GM19023 (cell line): ENCODE measurements at regions not wholly inside any gene's neighbourhood (a gene's known extent, or its start where the extent isn't known, plus 50 kb on each side); places are given as distances from the start of the nearest gene placed in this dataset.

Experiments used
- ATAC-seq: cut with Tn5 transposase; IDR thresholded peaks from one replicate; pipeline ENCODE4 v1.9.1; 2021; ENCODE audit warnings: mild to moderate bottlenecking, moderate library complexity; ENCODE audit not compliant: unreplicated experiment

DNA sequence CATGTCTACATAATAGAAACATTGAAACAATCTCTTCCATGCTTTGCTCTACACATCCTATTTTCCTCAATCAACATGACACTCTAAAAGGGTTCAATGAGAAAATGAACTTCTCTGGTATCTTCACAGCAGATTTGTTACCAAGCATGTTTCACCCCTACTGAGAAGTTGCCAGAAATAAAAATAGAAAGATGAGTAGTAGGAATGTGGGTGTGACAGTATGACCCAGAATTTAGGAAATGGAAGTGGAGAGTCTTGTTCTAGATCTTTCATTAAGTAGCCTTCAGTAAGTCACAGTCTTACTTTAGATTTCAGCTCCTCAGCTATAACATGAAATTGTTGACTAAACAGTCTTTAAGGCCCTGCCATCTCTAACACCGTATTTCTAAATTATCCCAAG is 581.8 kb downstream of the EFNA5 start:
- ATAC-seq: no peak

DNA sequence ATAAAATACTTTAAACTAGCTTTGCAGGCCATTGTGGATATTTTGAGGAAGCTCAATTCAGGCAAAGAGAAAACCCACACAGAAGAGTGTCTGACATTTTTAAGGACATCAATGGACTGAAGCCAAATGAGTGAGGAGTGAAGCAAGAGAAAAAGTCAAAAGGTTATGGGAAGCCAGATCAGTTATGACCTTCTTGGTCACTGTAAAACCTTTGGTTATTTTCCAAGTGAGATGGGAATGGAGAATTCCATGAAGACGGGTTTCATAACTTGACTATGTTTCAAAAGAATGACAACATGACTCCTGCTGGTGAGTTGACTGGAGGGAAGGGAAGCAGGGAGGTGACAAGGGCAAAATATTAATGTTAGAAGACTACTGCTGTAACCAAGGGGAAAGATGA is 585.2 kb downstream of the EFNA5 start:
- ATAC-seq: no peak

DNA sequence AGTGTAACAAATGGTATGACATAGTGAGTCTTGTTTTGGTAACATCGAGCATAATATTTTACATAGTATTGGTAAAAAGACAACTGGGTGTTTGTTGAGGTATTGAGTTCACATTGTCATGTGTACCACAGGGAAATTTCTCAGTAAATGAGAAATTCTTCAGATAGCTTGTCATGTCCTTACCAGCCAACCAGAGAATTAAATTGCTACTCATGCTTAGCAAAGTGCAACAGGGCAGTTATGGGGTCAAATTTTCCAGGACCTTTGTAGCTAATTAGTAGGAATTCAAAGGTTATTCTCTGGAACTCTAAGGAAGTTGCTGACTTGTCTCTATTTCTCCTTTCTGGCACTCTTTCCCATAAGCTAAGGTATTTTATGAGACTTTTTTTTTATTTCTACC is 595.7 kb downstream of the EFNA5 start:
- ATAC-seq: no peak

DNA sequence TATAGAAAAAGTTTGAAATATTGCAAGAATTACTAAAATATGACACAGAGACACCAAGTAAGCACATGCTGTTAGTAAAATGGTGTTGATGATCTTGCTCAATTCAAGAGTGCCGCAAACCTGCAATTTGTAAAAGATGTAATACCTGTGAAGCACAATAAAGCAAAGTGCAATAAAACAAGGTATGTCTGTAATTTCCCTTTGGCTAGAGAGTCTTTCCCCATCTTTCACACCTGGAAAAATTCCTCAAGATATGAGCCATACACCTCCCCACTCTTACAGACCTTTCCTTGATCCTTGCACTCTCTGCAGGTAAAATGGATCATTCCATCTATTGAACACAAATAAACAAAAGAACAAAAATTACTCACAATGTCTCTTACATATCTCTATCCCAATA is 597.8 kb downstream of the EFNA5 start:
- ATAC-seq: no peak

DNA sequence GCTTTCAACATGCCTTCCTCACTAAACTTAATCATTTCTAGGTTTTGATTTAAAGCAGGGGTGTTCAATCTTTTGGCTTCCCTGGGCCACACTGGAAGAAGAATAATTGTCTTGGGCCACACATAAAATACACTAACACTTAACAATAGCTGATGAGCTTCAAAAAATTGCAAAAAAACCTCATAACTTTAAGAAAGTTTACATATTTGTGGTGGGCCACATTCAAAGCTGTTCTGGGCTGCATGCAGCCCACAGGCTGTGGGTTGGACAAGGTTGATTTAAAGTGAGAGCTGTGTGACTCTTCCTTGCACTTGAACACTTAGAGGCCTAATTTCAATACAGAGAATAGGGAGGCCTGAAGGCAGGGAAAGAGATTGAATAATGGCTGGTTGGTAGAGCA is 598.3 kb downstream of the EFNA5 start:
- ATAC-seq: no peak

DNA sequence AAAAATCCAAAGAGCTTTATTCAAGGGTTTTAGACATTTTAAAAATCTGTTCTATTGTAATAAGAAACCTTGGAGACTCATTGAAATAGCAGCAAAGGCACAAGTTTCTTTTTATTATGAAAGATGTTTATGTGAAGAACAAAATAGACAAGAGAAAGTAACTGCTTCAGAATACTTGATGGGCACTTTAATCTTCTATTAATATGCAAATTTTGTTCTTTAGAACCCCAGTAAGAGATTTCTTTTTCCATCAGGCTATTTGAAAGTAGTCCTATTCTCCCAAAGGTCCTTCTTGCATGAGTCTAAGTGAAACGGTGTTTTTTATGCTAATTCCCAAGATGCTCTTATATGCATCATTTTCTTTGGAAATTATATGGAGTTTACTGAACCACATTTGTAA is 602.0 kb downstream of the EFNA5 start:
- no peak for ATAC-seq

DNA sequence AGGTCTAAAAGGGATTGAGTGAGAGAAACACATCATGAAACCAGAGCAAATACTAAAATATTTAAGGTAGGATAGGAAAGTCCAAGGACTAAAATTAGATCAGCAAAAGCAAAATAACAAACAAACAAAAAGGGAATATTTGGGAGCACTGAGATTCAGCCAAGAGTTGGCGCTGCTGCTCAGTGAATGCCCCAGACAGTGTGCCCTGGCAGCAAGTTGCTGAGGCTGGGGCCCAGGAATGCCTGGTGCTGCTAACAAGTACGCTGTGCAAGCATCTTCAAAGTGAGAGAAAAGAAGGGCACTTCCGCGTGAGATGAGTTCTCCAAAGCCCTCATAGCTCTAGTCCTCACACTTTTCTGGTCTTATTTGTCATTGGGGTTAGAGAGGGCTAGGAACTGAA is 603.3 kb downstream of the EFNA5 start:
- no peak for ATAC-seq

DNA sequence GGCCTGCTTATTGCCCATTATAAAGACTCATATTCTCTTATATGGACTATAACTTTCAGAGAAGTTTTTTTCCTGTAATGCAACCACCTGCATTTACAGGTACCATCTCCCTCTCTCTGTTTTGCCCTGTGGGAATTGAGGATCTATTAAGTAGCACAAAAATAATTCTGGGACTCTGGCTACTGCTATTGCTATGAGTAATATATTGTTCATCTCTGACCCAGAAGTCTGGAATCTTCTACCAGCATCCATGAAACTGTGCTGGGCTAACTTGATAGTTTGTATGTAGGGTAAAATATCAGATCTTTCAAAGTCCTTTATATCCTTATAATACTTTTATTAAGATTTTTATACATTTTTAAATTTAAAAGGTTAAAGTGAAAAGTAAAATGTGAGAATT is 607.2 kb downstream of the EFNA5 start:
- no peak for ATAC-seq

DNA sequence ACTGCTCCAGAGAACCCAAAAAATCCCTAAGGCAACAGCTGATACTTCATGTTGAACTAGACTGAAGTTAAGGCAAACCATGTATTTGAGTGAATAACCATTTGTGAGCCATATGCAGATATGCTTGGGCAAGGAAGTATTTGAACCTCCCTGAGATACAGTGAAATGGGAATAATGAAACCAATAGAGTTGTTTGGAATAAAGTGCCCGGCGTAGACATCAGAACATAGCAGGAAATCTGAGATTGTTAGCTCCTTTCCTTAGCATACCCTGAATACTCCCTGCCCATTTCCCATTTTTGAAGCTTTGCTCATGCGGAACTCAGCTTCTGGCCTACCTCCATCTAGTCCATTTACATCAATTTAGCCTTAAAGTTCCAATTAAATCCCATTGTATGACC is 611.9 kb downstream of the EFNA5 start:
- no peak for ATAC-seq

DNA sequence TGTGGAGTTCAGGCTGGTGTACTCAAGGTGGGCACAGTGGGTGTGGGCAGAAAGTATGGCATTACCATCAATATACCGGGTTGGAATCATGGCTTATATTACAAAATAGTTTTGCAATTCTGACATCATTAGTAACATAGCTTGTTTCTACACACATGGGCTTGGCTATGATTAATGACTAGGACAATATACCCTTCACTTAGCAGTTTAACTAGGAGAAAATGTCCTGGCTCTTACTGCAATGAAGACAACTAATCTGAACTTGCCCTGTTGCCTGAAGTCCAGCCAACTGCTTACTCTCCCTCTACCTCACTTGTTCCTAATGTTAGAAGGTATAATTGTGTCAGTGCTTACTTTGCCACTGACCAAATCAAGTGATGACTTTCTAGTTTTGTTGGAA is 612.5 kb downstream of the EFNA5 start:
- ATAC-seq: no peak

DNA sequence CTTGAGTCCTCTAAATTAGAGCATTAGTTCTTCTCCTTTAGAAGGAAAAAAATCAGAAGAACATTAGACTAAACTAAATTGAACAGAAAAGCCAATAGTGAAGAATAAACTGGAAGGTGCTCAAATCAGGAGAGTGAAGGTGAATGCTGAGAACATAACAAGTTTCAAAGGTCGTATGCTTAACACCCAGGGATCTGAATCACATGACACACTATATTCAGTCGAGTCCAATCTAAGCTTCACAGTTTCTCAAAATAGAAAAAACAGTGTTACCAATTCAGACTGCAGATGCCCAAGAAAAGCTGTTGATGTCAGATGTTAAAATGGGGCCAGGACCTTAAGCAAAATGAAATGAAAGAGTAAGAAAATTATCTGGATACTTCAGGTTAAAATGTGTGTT is 614.5 kb downstream of the EFNA5 start:
- ATAC-seq: no peak

DNA sequence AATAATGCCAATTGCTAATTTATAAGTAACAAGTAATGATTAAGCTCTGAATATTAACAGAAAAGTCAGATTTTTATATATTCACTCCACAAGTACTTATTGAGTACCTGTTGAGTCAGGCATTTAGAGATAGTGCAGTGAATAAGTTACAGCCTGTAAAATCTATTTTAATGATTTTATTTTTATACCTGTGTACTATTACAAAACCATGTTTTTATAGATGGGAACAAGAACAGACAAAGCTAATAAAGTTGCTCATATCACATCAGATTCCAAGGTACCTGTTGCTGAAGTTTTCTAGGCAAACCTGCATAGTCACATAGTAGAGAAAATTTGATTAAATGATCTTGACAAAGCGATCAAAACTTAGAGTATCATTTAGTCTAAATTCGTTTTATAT is 623.7 kb downstream of the EFNA5 start:
- no peak for ATAC-seq

DNA sequence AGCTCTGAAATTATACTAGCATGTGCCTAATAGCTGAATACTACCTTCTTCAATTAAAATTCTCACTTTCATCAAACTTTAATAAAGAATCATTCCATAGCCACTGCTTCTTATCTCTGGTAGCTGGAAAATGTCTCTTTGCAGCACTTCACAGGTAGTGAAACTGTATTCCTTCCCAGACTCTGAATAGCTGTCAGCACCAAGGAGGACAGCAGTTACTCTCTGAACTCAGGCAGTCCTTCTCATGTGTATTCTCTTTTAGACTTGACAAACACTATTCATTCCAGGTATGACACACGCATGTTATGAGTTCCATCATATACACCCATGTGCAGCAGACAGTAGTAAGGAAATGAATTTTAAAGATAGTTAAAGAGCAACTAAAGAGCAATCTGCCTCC is 627.1 kb downstream of the EFNA5 start:
- ATAC-seq: no peak

DNA sequence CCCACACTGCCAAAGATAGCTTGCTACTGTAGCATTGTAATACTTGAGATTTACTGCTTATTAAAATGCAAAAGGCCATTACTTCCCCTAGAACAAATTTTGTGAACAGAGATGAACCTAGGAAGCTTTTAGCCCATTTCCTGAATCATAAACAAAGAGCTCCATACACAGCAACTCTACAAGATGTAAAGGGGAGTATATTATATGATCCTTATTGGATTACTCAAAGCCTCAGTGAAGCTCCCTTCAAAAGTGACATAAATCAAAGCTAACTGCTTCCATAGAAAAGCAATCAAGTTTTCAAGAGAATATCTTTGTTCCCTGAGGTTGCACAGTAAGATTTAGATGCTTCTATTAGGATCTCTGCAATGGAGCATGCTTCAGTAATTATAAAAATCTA is 629.8 kb downstream of the EFNA5 start:
- no peak for ATAC-seq

DNA sequence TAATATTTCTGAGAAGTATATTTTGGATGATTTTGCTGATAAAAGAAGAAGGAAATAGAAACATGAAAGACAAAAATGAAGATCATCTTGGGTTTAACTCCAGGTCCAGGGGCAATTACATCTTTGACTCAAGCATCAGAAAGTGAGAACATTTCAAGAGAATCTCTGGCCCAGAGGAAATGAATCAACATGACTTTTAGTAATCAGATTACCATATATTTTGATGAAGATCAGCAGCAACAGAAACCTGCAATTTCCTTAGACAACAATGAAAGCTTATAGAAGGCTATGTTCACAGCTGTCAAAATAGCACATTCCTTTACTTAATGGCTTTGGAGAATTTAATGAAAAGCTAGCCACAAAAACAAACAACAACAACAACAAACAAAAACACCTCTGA is 638.1 kb downstream of the EFNA5 start:
- ATAC-seq: no peak

DNA sequence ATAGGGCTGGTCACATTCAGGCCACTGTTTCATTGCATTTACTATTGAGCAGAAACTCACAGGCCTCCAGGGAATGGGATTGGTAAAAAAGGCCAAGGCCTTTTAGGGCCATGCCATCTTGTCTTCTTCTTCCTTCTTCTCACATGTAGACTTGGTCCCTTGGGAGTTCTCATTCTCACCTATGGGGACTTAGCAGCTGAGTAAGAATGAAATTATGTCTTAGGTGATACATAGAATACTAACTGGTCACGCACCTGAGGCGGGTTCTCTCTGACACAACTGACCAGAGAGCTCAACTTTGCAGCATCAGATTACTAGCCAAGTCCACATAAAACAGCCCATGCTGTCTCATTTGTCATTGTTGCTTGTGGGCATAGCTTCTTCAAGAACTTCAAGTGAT is 641.8 kb downstream of the EFNA5 start:
- no peak for ATAC-seq

DNA sequence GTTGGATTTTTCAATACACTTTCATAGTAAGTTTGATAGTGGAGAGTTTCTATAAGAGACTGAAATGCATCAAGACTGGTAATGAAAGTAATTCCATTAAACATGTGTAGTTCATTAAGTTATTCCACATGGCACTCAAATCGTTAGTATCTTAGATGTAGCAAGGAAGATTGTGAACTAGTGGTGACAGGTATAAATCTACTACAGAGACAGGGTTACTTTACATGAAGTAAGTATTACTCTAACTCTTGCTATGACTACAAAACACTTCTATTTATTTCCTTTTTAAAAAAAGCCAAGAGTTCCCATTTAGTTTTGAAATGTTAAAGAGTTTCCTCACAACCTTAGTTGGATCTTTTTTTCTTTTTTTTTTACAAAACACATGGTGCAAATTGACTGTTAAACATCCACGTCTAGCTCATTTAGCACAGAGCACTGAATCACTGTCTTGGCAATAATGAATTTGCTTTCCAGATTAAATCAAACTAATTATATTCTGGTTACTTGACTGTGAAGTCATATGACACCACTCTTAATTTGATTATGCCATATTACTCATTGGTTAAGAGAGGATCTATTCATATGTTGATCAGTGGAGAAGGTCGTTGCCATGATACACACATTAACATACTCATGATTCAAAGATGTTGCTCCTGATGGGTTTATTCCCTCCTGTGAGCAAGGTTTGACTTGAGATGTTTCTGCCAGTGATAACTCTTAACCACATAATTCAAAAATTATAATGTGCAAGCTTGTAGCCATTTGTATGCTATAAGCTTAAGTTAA is 644.8 kb downstream of the EFNA5 start:
- no peak for ATAC-seq

DNA sequence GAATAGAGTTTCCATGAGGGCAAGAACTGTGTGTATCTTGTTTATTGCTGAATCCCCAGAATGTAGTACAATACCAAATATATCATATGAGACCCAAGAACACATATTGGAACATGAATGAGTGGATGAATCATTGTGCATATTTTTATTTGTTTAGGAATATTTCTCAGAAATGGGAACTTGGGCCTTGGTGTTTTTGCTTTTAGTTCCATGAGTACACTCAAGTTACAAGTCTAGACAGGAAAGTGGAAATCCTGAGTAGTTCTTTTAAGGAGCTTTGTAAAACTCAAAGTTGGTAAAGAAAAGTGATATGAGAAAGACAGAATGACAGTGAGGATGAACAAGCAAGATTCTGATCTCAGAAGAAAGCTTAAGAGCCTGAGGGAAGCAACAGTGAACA is 647.0 kb downstream of the EFNA5 start:
- no peak for ATAC-seq

DNA sequence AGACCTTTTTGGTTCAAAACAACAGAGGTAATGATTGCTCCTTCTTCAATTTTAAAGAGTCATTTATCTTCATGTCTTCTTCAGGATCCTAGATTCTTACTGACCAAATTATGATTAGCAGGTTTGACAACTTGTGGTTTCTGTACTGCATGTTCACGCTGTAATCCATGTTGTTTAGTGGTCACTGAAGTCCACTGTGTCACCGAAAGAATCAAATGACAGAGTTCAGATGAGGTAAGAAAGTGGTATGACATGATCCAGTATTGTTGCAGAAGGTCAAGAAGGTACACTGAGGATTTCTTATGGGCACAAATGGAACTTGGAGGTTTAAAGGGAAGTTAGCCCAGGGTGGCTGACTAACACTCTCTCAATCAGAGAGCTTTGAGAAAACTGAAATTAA is 649.2 kb downstream of the EFNA5 start:
- no peak for ATAC-seq

DNA sequence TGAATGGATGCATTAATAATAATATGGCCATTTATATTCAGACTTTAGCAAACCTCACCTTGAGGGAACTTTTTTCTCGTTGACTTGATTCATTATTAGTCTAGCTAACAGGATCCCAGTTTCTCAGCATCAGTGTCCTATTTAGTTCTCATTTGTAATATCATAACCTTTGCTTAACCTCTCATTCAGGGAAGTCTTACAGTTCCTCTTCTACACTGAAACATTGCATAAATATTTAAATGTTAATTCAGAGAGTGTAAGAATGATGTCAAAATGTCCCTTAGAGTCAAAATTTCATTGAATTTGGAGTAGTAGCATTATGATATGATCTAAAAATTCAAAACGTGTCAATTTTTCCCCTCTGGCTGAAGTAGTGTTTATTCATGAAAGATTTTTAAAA is 650.1 kb downstream of the EFNA5 start:
- no peak for ATAC-seq

DNA sequence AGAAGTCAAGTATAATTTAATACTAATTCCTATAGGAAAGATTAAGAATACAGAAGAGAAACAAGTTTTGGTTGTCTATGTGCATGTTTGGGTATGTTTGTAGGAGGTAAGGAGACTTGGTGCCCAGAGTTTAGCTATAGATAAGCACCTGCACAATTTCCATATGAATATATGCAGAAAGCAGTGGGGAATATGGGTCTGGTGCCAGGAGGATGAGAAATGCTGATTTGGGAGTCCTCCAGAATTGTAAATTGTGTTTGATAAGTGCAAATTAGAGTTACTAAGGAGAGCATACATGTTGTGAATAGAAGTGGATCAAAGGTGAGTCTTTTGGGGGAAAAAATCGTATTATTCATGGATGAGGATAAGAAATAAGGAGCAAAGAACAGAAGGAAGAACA is 653.1 kb downstream of the EFNA5 start:
- ATAC-seq: no peak

DNA sequence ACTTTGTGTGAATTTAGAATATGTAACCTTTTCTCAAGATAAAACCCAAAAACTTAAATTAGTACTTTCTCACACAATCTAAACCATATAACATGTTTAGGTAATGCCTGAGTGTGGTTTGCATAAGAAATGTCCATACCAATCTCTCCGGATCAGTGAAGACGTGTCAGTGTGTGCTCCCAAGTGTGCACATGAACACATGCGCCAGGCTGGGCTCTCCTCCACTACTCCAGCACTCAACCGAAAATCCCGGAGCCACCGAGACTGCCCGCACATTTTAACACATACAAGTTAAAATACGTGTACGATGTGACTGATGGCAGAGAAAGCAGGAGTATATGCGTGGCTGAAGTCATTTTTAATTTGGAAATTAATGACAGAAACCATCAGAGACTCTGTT is 658.4 kb downstream of the EFNA5 start:
- ATAC-seq: no peak

DNA sequence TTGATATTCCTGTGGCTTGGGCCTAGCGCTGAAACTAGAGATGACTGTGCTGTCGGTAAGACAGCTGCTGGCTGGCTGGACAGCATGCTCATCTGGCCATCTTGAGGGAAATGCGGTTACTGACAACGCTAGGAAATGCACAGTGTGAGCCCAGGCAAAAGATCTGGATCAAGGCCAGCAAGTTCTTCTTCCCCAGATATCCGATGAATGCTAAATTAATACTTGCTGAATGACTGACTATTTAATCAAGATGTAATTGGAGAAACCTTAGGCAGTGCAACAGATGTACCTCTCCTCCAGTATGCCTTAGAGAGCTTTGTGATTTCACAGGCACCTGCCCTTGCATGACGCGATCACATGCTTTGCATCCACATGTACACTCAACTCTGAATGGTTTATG is 659.1 kb downstream of the EFNA5 start:
- no peak for ATAC-seq
